Left ventricle myocardium inferior (tissue), 1 donor: ENCODE measurements at regions not wholly inside any gene's neighbourhood (a gene's known extent, or its start where the extent isn't known, plus 50 kb on each side); places are given as distances from the start of the nearest gene placed in this dataset.

ENCODE experiments used
- DNase-seq: peaks from one replicate; pipeline ENCODE4 v3.0.0-alpha.2; 2020
- H3K27ac ChIP-seq: fragments of 200-600 bp; replicated peaks from 2 replicates; pipeline ENCODE4 v1.8.0; 2021
- H3K27me3 ChIP-seq: fragments of 200-600 bp; 2 replicates; pipeline ENCODE4 v1.8.0; 2021; ENCODE audit warnings: low read depth
- H3K36me3 ChIP-seq: fragments of 200-600 bp; 2 replicates; pipeline ENCODE4 v1.8.0; 2021
- H3K4me1 ChIP-seq: fragments of 200-600 bp; 2 replicates; pipeline ENCODE4 v1.8.0; 2021
- H3K4me3 ChIP-seq: fragments of 200-600 bp; 2 replicates; pipeline ENCODE4 v1.8.0; 2021; ENCODE audit warnings: mild to moderate bottlenecking, moderate library complexity
- H3K9me3 ChIP-seq: fragments of 200-600 bp; replicated peaks from 2 replicates; pipeline ENCODE4 v1.8.0; 2021
- intact Hi-C: fragments of 100-400 bp; cut with micrococcal nuclease; formaldehyde crosslinking; loops from one replicate; pipeline ENCODE4 v1.11.0; 2022
- TF ChIP-seq, protein P1 (sequence below): fragments of 200-600 bp; IDR thresholded peaks from 2 replicates; pipeline ENCODE4 v1.8.0; 2021; ENCODE audit warnings: antibody characterized with exemption, mild to moderate bottlenecking, borderline replicate concordance
- donor health status: DM: no; HTN: yes; CAD: no; lungs with severe emphysema.

DNA sequence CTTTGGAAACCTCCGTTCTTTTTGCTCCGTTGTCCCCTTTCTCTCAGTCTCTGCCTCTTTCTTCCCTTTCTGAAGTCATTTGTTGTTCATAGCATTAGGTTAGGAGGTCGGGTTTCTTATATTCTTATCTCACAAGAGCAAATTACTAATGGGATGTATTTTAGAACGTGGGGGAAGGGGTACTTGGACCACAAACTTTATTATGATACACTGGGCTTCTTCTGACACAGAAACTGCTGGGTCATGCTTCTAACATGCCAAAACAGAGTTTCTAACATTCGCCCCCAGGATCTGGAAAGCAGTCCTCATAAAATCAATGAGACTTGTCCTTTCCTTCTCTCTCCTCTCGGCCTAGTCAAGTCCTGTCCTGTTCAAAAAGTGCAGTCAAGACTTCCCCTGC lies 334.4 kb downstream of the GADD45G start:
- Histone ChIP-seq H3K27me3 (no peaks in the 10 kb centered on the region), H3K4me1 (peaks cover 15% of the 10 kb centered on the region), H3K9me3 (no peaks in the 10 kb centered on the region), H3K4me3 (no peak overlapping the region), H3K27ac (no peak overlapping the region), H3K36me3 (no peaks in the 10 kb centered on the region)
- no peak for DNase-seq
- TF ChIP-seq, protein P1, sequence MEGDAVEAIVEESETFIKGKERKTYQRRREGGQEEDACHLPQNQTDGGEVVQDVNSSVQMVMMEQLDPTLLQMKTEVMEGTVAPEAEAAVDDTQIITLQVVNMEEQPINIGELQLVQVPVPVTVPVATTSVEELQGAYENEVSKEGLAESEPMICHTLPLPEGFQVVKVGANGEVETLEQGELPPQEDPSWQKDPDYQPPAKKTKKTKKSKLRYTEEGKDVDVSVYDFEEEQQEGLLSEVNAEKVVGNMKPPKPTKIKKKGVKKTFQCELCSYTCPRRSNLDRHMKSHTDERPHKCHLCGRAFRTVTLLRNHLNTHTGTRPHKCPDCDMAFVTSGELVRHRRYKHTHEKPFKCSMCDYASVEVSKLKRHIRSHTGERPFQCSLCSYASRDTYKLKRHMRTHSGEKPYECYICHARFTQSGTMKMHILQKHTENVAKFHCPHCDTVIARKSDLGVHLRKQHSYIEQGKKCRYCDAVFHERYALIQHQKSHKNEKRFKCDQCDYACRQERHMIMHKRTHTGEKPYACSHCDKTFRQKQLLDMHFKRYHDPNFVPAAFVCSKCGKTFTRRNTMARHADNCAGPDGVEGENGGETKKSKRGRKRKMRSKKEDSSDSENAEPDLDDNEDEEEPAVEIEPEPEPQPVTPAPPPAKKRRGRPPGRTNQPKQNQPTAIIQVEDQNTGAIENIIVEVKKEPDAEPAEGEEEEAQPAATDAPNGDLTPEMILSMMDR, result no peak
- intact Hi-C loops, result no loop called here

GRCh38 chr9:89939626-89940292 lies 334.9 kb downstream of the GADD45G start:
- H3K4me3 ChIP-seq, result no peak overlapping the region
- TF ChIP-seq, protein P1, result no peak
- peaks cover 15% of the 10 kb centered on the region for H3K4me1 ChIP-seq
- H3K27me3 ChIP-seq, result no peaks in the 10 kb centered on the region
- no peak for DNase-seq
- H3K9me3 ChIP-seq, result no peaks in the 10 kb centered on the region
- no peak overlapping the region for H3K27ac ChIP-seq
- intact Hi-C loops, result no loop called here
- no peaks in the 10 kb centered on the region for H3K36me3 ChIP-seq

DNA sequence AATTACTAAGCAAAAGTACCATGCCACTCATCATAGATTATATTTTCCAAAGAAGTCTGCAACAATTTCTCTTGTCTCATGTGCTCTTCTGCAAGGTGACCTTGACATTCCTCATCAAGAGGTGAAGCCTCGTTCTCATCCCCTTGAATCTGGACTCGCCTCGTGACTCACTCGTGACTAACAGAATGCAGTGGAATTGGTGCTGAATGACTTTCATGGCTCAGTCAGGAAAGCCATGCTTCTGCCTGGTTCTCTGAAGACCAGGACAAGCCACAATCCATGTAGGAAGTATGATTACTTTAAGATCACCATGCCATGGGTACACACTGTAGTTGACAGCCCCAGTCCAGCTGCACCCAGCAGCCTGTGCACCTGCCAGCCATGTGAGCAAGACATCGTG lies 335.8 kb downstream of the GADD45G start:
- no peaks in the 10 kb centered on the region for H3K36me3 ChIP-seq
- no peak for DNase-seq
- no peak overlapping the region for H3K27ac ChIP-seq
- no peaks in the 10 kb centered on the region for H3K9me3 ChIP-seq
- TF ChIP-seq, protein P1, result no peak
- no peak overlapping the region for H3K4me3 ChIP-seq
- peaks cover 15% of the 10 kb centered on the region for H3K4me1 ChIP-seq
- intact Hi-C loops, result no loop called here
- H3K27me3 ChIP-seq, result no peaks in the 10 kb centered on the region

DNA sequence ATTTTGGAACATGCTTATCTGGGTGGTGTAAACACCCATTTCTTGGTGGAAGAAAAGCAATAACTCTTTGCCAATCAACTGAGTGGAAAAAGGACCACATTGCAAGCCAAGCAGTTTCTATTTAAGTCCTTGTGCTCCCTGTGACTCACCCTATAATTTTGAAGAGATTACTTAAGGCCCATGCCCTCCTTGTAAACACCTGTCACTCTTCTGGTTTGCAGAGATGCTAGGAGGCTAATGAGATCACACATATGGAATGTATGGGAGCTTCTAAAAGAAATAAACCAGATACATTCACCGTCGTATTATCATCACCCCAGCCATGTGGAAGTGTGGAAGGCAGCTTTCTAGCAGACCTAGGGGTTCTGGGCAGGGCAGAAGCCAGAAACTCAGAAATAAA lies 337.1 kb downstream of the GADD45G start:
- TF ChIP-seq, protein P1, result no peak
- peaks cover 10% of the 10 kb centered on the region for H3K4me1 ChIP-seq
- intact Hi-C loops, result no loop called here

DNA sequence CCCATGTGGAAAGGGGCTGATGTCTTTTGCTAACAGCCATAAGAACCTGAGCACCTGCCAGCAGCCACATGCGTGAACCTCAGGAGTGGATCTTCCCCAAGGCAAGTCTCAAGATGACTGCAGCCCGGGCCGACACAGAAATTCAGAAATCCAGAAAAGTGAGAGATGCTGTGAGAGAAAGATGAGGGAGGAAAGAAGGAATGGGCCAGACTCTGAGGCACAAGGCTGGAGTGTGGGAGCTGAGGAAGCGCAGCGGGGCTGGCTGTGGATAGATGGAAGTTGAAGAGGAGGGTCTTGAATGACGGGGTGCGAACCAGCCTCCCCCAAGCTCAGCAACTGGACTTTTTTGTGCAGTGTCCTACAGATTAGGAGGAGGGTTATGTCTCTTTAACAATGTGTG lies 337.8 kb downstream of the GADD45G start:
- Histone ChIP-seq H3K9me3 (no peaks in the 10 kb centered on the region), H3K36me3 (no peaks in the 10 kb centered on the region), H3K27me3 (no peaks in the 10 kb centered on the region), H3K4me3 (no peak overlapping the region), H3K4me1 (peaks cover 10% of the 10 kb centered on the region), H3K27ac (no peak overlapping the region)
- DNase-seq, result no peak
- intact Hi-C loops, result no loop called here
- TF ChIP-seq, protein P1, result no peak

More for the DNA sequence above, 337.1 kb downstream of the GADD45G start:
- Histone ChIP-seq H3K27ac (no peak overlapping the region), H3K9me3 (no peaks in the 10 kb centered on the region), H3K4me3 (no peak overlapping the region), H3K27me3 (no peaks in the 10 kb centered on the region), H3K36me3 (no peaks in the 10 kb centered on the region)
- no peak for DNase-seq

- Histone ChIP-seq H3K9me3 (no peaks in the 10 kb centered on the region), H3K27me3 (no peaks in the 10 kb centered on the region), H3K4me1 (peaks cover 10% of the 10 kb centered on the region), H3K36me3 (no peaks in the 10 kb centered on the region), H3K27ac (no peak overlapping the region), H3K4me3 (no peak overlapping the region)
- intact Hi-C loops, result no loop called here
- no peak for DNase-seq
- TF ChIP-seq, protein P1, result no peak
Measured at GRCh38 chr9:89943309-89943708, 338.5 kb downstream of the GADD45G start.
